ENCODE measurements at regions not wholly inside any gene's neighbourhood (a gene's known extent, or its start where the extent isn't known, plus 50 kb on each side); places are given as distances from the start of the nearest gene placed in this dataset.

DNA sequence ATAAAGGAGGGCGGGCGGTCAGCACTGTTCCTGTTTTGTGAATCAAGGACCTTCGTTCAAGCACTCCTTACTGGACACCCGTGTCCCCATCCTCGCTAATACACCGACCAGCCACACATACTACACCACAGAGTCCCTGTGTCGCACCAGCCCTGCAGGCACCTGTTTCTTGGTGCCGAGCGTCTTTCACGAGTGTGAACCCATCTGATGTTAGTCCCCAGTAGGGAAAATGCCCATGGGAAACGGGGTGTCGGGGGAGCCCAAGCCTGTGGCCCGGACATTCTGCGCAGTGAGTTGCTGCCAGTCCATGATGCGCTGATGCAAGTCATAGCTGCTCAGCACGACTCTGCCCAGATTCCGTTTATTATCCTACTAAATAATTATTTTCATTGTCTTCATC, 74.7 kb downstream of the TTLL2 start:
- no peaks in the 10 kb centered on the region for H3K79me2 ChIP-seq (ENCODE audit: control insufficient read depth, low read length)
- no peak overlapping the region for H3K27ac ChIP-seq (ENCODE audit: low read depth, low read length)
- no peaks in the 10 kb centered on the region for H3F3A ChIP-seq (ENCODE audit: control insufficient read depth, insufficient read depth)
- no peaks in the 10 kb centered on the region for H3K9me2 ChIP-seq (replicated peaks; ENCODE audit: control insufficient read depth, low read length)
- H3K9me3 ChIP-seq (ENCODE audit: control insufficient read depth, insufficient read depth, low read length), result no peaks in the 10 kb centered on the region
- no peaks in the 10 kb centered on the region for H4K20me1 ChIP-seq (ENCODE audit: control insufficient read depth, insufficient read depth, low read depth, low read length)
- H3K27me3 ChIP-seq (ENCODE audit: control insufficient read depth, low read length), result no peaks in the 10 kb centered on the region
- H3K4me3 ChIP-seq (ENCODE audit: low read length), result no peak overlapping the region
- no peak overlapping the region for H3K4me2 ChIP-seq (ENCODE audit: low read length)
- no peaks in the 10 kb centered on the region for H3K4me1 ChIP-seq (ENCODE audit: control insufficient read depth, low read length)
- TF ChIP-seq, protein P1, sequence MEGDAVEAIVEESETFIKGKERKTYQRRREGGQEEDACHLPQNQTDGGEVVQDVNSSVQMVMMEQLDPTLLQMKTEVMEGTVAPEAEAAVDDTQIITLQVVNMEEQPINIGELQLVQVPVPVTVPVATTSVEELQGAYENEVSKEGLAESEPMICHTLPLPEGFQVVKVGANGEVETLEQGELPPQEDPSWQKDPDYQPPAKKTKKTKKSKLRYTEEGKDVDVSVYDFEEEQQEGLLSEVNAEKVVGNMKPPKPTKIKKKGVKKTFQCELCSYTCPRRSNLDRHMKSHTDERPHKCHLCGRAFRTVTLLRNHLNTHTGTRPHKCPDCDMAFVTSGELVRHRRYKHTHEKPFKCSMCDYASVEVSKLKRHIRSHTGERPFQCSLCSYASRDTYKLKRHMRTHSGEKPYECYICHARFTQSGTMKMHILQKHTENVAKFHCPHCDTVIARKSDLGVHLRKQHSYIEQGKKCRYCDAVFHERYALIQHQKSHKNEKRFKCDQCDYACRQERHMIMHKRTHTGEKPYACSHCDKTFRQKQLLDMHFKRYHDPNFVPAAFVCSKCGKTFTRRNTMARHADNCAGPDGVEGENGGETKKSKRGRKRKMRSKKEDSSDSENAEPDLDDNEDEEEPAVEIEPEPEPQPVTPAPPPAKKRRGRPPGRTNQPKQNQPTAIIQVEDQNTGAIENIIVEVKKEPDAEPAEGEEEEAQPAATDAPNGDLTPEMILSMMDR (IDR thresholded peaks at IDR 0.05; ENCODE audit: low read depth, low read length, poor library complexity, severe bottlenecking), result no peak
- no peak for TF ChIP-seq EZH2phosphoT487 (IDR thresholded peaks at IDR 0.05; ENCODE audit: borderline replicate concordance, low read length)
- H3K36me3 ChIP-seq (ENCODE audit: control insufficient read depth, low read length), result no peaks in the 10 kb centered on the region

DNA sequence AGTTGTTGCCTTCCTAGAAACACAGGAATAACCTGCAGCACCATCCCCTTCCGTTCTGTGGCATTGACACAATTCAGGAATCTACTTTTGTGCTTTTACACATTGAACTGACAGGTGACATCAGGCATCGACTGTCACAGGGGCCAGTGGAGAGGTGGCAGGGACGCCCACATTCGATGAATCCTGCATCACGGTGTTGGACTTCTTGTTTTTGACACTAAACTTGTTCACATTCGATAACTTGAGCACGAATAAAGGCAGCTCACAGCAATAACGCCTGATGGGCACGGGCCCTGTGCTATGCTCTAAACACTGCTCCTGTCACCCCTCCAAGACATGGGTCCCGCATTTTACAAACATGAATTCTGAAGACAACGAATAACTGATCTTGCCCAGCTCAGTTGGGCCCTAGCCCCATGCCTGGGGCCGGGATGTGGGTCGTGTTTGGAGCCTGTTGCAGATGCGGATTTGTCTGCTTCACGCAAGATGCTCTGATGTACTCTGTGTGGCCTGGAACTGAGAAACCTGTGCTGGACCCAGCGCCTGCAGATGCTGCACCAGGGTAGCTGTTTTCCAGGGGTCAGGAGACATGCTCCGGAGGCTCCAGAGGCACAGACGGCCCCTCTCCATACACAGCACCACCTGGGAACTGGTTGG, 75.7 kb downstream of the TTLL2 start:
- no peaks in the 10 kb centered on the region for H3K4me1 ChIP-seq (ENCODE audit: control insufficient read depth, low read length)
- no peaks in the 10 kb centered on the region for H3K36me3 ChIP-seq (ENCODE audit: control insufficient read depth, low read length)
- H3F3A ChIP-seq (ENCODE audit: control insufficient read depth, insufficient read depth), result no peaks in the 10 kb centered on the region
- H3K9me2 ChIP-seq (replicated peaks; ENCODE audit: control insufficient read depth, low read length), result no peaks in the 10 kb centered on the region
- H4K20me1 ChIP-seq (ENCODE audit: control insufficient read depth, insufficient read depth, low read depth, low read length), result no peaks in the 10 kb centered on the region
- no peaks in the 10 kb centered on the region for H3K27me3 ChIP-seq (ENCODE audit: control insufficient read depth, low read length)
- H3K79me2 ChIP-seq (ENCODE audit: control insufficient read depth, low read length), result no peaks in the 10 kb centered on the region
- no peak overlapping the region for H3K4me3 ChIP-seq (ENCODE audit: low read length)
- H3K27ac ChIP-seq (ENCODE audit: low read depth, low read length), result no peak overlapping the region
- no peak for TF ChIP-seq EZH2phosphoT487 (IDR thresholded peaks at IDR 0.05; ENCODE audit: borderline replicate concordance, low read length)
- TF ChIP-seq, protein P1 (IDR thresholded peaks at IDR 0.05; ENCODE audit: low read depth, low read length, poor library complexity, severe bottlenecking), result no peak
- no peak overlapping the region for H3K4me2 ChIP-seq (ENCODE audit: low read length)
- no peaks in the 10 kb centered on the region for H3K9me3 ChIP-seq (ENCODE audit: control insufficient read depth, insufficient read depth, low read length)

DNA sequence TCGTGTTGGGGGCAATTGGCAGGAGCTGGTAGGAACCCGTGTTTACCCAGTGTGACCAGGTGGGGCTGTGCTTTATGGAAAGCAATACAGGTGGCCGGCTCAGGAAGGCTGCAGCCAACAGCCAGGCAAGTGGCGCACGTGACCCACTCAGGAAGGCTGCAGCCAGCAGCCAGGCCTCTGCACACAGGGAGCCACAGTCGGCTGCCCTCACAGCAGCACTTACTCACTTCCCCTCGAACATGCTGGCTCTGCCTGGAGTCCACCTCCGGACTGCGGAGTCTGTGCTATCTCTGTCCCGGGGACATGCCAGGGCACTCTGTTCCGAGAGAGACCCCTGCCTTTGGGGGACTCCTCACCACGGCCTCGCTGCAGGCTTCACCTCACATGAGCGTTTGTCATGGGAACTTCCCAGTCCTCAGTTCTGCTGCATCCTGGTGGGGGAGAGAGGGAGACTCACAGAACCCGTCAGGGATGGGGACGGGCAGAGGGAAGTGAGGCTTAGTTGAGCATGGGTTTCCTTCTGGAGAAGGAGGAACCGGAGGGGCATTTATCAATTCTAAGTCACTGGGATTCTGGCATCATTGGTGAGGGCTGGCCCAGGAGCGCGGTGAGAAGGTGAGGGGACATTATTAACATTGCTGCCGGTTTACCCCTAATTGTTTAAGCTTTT, 76.8 kb downstream of the TTLL2 start:
- Histone ChIP-seq H3K9me3 (ENCODE audit: control insufficient read depth, insufficient read depth, low read length) (no peaks in the 10 kb centered on the region), H3K9me2 (replicated peaks; ENCODE audit: control insufficient read depth, low read length) (no peaks in the 10 kb centered on the region), H3K27me3 (ENCODE audit: control insufficient read depth, low read length) (no peaks in the 10 kb centered on the region), H3K4me2 (ENCODE audit: low read length) (no peak overlapping the region), H3K4me3 (ENCODE audit: low read length) (no peak overlapping the region), H3K36me3 (ENCODE audit: control insufficient read depth, low read length) (no peaks in the 10 kb centered on the region), H3K79me2 (ENCODE audit: control insufficient read depth, low read length) (no peaks in the 10 kb centered on the region), H4K20me1 (ENCODE audit: control insufficient read depth, insufficient read depth, low read depth, low read length) (no peaks in the 10 kb centered on the region), H3K4me1 (ENCODE audit: control insufficient read depth, low read length) (no peaks in the 10 kb centered on the region), H3F3A (ENCODE audit: control insufficient read depth, insufficient read depth) (no peaks in the 10 kb centered on the region), H3K27ac (ENCODE audit: low read depth, low read length) (no peak overlapping the region)
- TF ChIP-seq EZH2phosphoT487 (IDR thresholded peaks at IDR 0.05; ENCODE audit: borderline replicate concordance, low read length), result no peak
- TF ChIP-seq, protein P1 (IDR thresholded peaks at IDR 0.05; ENCODE audit: low read depth, low read length, poor library complexity, severe bottlenecking), result no peak

Data from DOHH2 (cell line).